K562 (cell line): ENCODE measurements at regions not wholly inside any gene's neighbourhood (a gene's known extent, or its start where the extent isn't known, plus 50 kb on each side); places are given as distances from the start of the nearest gene placed in this dataset.

Experiments used
- ATAC-seq: fragments of 200-7000 bp; cut with Tn5 transposase; 3 replicates; pipeline ENCODE4 v1.9.1; 2020; ENCODE audit warnings: moderate library complexity
- BruUV-seq: library from RNA; stranded (reverse); fragments of 400-500 nt; replicated peaks from 2 replicates; lab custom pipeline; 2021; lab: Mats Ljungman, UMichigan
- CTCF ChIA-PET: fragments of 300-600 bp; formaldehyde crosslinking; extraction: SDS; loops from one replicate; lab custom pipeline; 2021; ENCODE audit warnings: low intra/inter-chr PET ratio; lab: Yijun Ruan, JAX
- POLR2A ChIA-PET: fragments of 300-600, 350-650 bp; sonication (Branson Sonifier 250); formaldehyde crosslinking; extraction: SDS; loops from one replicate; lab custom pipeline; 2021; ENCODE audit warnings: antibody characterized with exemption, inconsistent platforms; lab: Yijun Ruan, JAX
- DNase-seq, 4 experiments: peaks; one replicate each; pipeline versions ENCODE4 v3.0.0 to v3.0.0-alpha.2; 2011 to 2018; ENCODE audit warnings: low spot score in 3 of 4, mixed read lengths in 3 of 4; ENCODE audit errors: extremely low read depth in 1 of 4
- FAIRE-seq: peaks from 2 replicates; lab custom pipeline; 2011; peaks lifted over from hg19 to GRCh38; lab: Jason Lieb, UNC
- H2AFZ ChIP-seq: 2 replicates; pipeline ENCODE4 v1.6.0; 2011; ENCODE audit warnings: low read depth, low read length, control low read depth, inconsistent platforms
- H3K27ac ChIP-seq: fragments of 200-600 bp; 3 replicates; pipeline ENCODE4 v1.8.0; 2011; ENCODE audit warnings: low read depth, mild to moderate bottlenecking, control low read depth, inconsistent platforms, low read length, moderate library complexity, mixed read lengths; ENCODE audit errors: extremely low read depth
- H3K27me3 ChIP-seq, 2 experiments: fragments of 300-600 bp in 1 of 2; 2 replicates in 1 of 2; 3 replicates in 1 of 2; pipeline versions ENCODE4 v1.6.0 to v1.8.0; 2011; ENCODE audit warnings: inconsistent platforms in 2 of 2, low read length in 2 of 2, mild to moderate bottlenecking in 1 of 2, mixed read lengths in 1 of 2, moderate library complexity in 1 of 2; ENCODE audit not compliant: control insufficient read depth in 2 of 2, insufficient read depth in 2 of 2
- H3K36me3 ChIP-seq: fragments of 300-600 bp; 3 replicates; pipeline ENCODE4 v1.8.0; 2011; ENCODE audit warnings: mild to moderate bottlenecking, low read length, inconsistent platforms; ENCODE audit not compliant: control insufficient read depth, insufficient read depth
- H3K4me1 ChIP-seq, 2 experiments: fragments of 200-600 bp in 1 of 2; replicated peaks in 1 of 2; 2 replicates in 1 of 2; 3 replicates in 1 of 2; pipeline versions ENCODE4 v1.5.1 to v1.8.0; 2011; ENCODE audit warnings: inconsistent platforms in 2 of 2, low read length in 2 of 2, mild to moderate bottlenecking in 1 of 2, mixed read lengths in 1 of 2, moderate library complexity in 1 of 2; ENCODE audit not compliant: control insufficient read depth in 2 of 2, insufficient read depth in 2 of 2
- H3K4me2 ChIP-seq: 2 replicates; pipeline ENCODE4 v1.6.1; 2011; ENCODE audit warnings: low read length, control low read depth, inconsistent platforms, mixed read lengths; ENCODE audit not compliant: insufficient read depth
- H3K4me3 ChIP-seq: fragments of 200-600 bp; sonication (generic), shearing (Covaris generic); 2 replicates; pipeline ENCODE4 v1.5.1; 2016; ENCODE audit warnings: control low read depth, inconsistent platforms
- H3K79me2 ChIP-seq: fragments of 200-600 bp; 3 replicates; pipeline ENCODE4 v1.8.0; 2011; ENCODE audit warnings: low read length, inconsistent platforms; ENCODE audit not compliant: control insufficient read depth, insufficient read depth
- H3K9ac ChIP-seq, 2 experiments: 2 replicates each; pipeline versions ENCODE4 v1.6.0 to v1.6.1; 2011; ENCODE audit warnings: low read depth in 2 of 2, low read length in 2 of 2, control low read depth in 1 of 2, inconsistent platforms in 1 of 2, mild to moderate bottlenecking in 1 of 2, mixed read lengths in 1 of 2; ENCODE audit not compliant: insufficient read depth in 1 of 2
- H3K9me1 ChIP-seq: one replicate; pipeline ENCODE4 v1.6.0; 2011; ENCODE audit warnings: inconsistent platforms, mild to moderate bottlenecking, low read length, moderate library complexity; ENCODE audit not compliant: control insufficient read depth, insufficient read depth
- H3K9me3 ChIP-seq: replicated peaks from 2 replicates; pipeline ENCODE4 v1.5.1; 2011; ENCODE audit warnings: low read depth, low read length, inconsistent platforms; ENCODE audit not compliant: control insufficient read depth, insufficient read depth
- H4K20me1 ChIP-seq: replicated peaks from 2 replicates; pipeline ENCODE4 v1.6.1; 2011; ENCODE audit warnings: low read length, inconsistent platforms, mixed read lengths; ENCODE audit not compliant: control insufficient read depth, insufficient read depth
- CREBBP ChIP-seq: IDR thresholded peaks from one replicate; pipeline ENCODE4 v1.6.1; 2012; ENCODE audit warnings: low read depth, mild to moderate bottlenecking, control low read depth, inconsistent platforms, low read length
- EZH2 ChIP-seq: IDR thresholded peaks from 2 replicates; pipeline ENCODE4 v1.6.1; 2012; ENCODE audit warnings: low read depth, mild to moderate bottlenecking, inconsistent platforms, low read length, borderline replicate concordance
- FOXJ2 ChIP-seq: fragments of 200-800 bp; sonication (Bioruptor generic); IDR thresholded peaks from 2 replicates; pipeline ENCODE4 v1.6.1; 2016; ENCODE audit warnings: missing genetic modification characterization, missing compliant biosample characterization
- GABPB1 ChIP-seq: sonication (generic); formaldehyde crosslinking; IDR thresholded peaks from 2 replicates; pipeline ENCODE4 v1.8.0; 2022; ENCODE audit warnings: mild to moderate bottlenecking, missing genetic modification reagents
- ILK ChIP-seq: fragments of 450-650 bp; IDR thresholded peaks from 2 replicates; pipeline ENCODE4 v1.6.1; 2016; ENCODE audit warnings: missing genetic modification characterization, low read depth, mild to moderate bottlenecking, missing compliant biosample characterization, moderate library complexity, borderline replicate concordance
- SMAD4 ChIP-seq: fragments of 250-450 bp; sonication (Bioruptor Pico); conservative IDR thresholded peaks from 2 replicates; pipeline ENCODE4 v1.8.0; 2021; ENCODE audit warnings: inconsistent platforms, mild to moderate bottlenecking, moderate library complexity
- SMARCA5 ChIP-seq: fragments of 450-650 bp; IDR thresholded peaks from 2 replicates; pipeline ENCODE4 v1.6.1; 2016
- SMARCB1 ChIP-seq: IDR thresholded peaks from 2 replicates; pipeline ENCODE4 v1.6.1; 2011; ENCODE audit warnings: improper control_type of control experiment, low read depth; ENCODE audit not compliant: insufficient read length
- SMARCE1 ChIP-seq: fragments of 450-650 bp; IDR thresholded peaks from 2 replicates; pipeline ENCODE4 v1.7.1; 2016; ENCODE audit warnings: mild to moderate bottlenecking
- SMC3 ChIP-seq: conservative IDR thresholded peaks from 2 replicates; pipeline ENCODE4 v1.6.1; 2011; ENCODE audit warnings: low read depth, low read length, improper control_type of control experiment; ENCODE audit not compliant: insufficient read depth
- TGIF2 ChIP-seq: sonication (generic); formaldehyde crosslinking; IDR thresholded peaks from 2 replicates; pipeline ENCODE4 v1.8.1; 2022; ENCODE audit warnings: mild to moderate bottlenecking, missing genetic modification reagents, moderate library complexity
- ZC3H4 ChIP-seq: sonication (generic); formaldehyde crosslinking; IDR thresholded peaks from 2 replicates; pipeline ENCODE4 v1.9.0; 2021; ENCODE audit warnings: missing genetic modification reagents, borderline replicate concordance
- ZNF57 ChIP-seq: fragments of 450-650 bp; formaldehyde crosslinking; IDR thresholded peaks from 2 replicates; pipeline ENCODE4 v1.4.0; 2020; ENCODE audit warnings: mild to moderate bottlenecking, moderate library complexity
- ZNF586 ChIP-seq: fragments of 450-650 bp; formaldehyde crosslinking; conservative IDR thresholded peaks from 2 replicates; pipeline ENCODE4 v1.4.0; 2020; ENCODE audit warnings: mild to moderate bottlenecking, moderate library complexity
- WGBS: fragments of 100-300 bp; shearing (Covaris generic); methylation state at CpG from one replicate; pipeline ENCODE4 v1.1.6; 2016; ENCODE audit warnings: low coverage, mixed read lengths; ENCODE audit not compliant: insufficient coverage; ENCODE audit errors: missing lambda C conversion rate; 5-methylcytosine and 5-hydroxymethylcytosine counted together
- in situ Hi-C: fragments of 300-500 bp; cut with MboI; formaldehyde crosslinking; loops from 4 replicates; pipeline ENCODE4 v1.15.0; 2018; ENCODE audit warnings: inconsistent platforms, mixed read lengths
- intact Hi-C: fragments of 100-400 bp; cut with micrococcal nuclease; formaldehyde crosslinking; loops from 2 replicates; pipeline ENCODE4 v1.14.2; 2022
- TF ChIP-seq, protein P1 (sequence below): fragments of 450-650 bp; IDR thresholded peaks from 2 replicates; pipeline ENCODE4 v1.6.1; 2014; ENCODE audit warnings: low read depth, mild to moderate bottlenecking, moderate library complexity, borderline replicate concordance

DNA sequence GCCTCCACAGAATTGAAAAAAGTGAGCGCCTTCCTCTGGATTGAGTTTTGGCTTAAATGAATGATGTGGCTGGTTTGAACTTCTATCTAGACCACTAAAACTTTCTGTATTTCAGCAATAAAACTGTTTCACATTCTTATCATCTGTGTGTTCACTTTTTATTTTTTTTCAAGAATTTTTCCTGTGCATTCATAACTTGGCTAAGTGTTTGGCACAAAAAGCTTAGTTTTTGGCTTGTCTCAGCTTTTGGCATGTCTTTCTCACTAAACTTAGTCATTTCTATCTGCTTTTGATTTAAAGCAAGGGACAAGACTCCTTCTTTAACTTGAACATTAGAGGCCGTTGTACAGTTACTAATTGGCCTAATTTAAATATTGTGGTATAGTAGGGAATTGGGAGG is 1015.1 kb downstream of the EPHA7 start:
- Histone ChIP-seq H4K20me1 (no peaks in the 10 kb centered on the region), H3K4me1 (no peaks in the 10 kb centered on the region), H3K9me1 (no peaks in the 10 kb centered on the region), H3K9ac (no peak overlapping the region), H3K27ac (no peak overlapping the region), H3K9me3 (no peaks in the 10 kb centered on the region), H3K27me3 (no peaks in the 10 kb centered on the region), H3K4me2 (no peak overlapping the region), H3K36me3 (no peaks in the 10 kb centered on the region), H3K79me2 (no peaks in the 10 kb centered on the region), H2AFZ (no peak overlapping the region), H3K4me3 (no peak overlapping the region)
- ChIA-PET CTCF (no interaction called here), POLR2A (no interaction called here)
- FAIRE-seq (no peak), DNase-seq (no peak), ATAC-seq (no peak)
- intact Hi-C loops, result no loop called here
- in situ Hi-C loops, result no loop called here
- 0% methylated on average over 2 of the region's 2 CpGs for WGBS
- no TSS peak for BruUV-seq
- TF ChIP-seq ZC3H4 (CRISPR knock-in tag) (no peak), SMARCA5 (no peak)

DNA sequence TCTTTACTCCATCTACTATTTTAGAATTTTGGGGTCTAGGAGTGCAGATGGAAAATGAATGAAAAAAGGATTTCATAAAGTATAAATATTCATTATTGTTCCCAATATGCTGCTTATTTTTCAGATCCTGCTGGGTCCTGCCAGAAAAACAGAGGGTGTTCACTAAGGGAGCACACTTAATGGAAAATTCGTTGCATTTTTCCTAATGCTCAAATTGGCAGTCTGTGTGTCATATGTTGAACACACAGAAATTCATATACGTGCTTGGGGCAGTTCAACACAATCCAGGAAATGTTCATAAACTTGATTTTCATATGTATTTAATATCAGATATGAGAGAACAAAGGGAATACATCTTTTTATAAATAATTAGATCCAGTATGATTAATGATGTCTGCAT is 1019.4 kb downstream of the EPHA7 start:
- 0% methylated on average over 2 of the region's 2 CpGs for WGBS

More for the DNA sequence above, 1019.4 kb downstream of the EPHA7 start:
- no TSS peak for BruUV-seq
- ATAC-seq (no peak), FAIRE-seq (no peak), DNase-seq (no peak)
- no peaks in the 10 kb centered on the region for H4K20me1 ChIP-seq
- H3K27me3 ChIP-seq, result no peaks in the 10 kb centered on the region
- H3K4me2 ChIP-seq, result no peak overlapping the region
- intact Hi-C loops, result no loop called here
- H3K4me3 ChIP-seq, result no peak overlapping the region
- no peak overlapping the region for H3K9ac ChIP-seq
- POLR2A ChIA-PET, result no interaction called here
- H3K9me3 ChIP-seq, result no peaks in the 10 kb centered on the region
- no peak overlapping the region for H2AFZ ChIP-seq
- no peaks in the 10 kb centered on the region for H3K4me1 ChIP-seq
- H3K79me2 ChIP-seq, result no peaks in the 10 kb centered on the region
- no peak overlapping the region for H3K27ac ChIP-seq
- CTCF ChIA-PET, result no interaction called here
- H3K36me3 ChIP-seq, result no peaks in the 10 kb centered on the region
- in situ Hi-C loops, result no loop called here
- TF ChIP-seq FOXJ2 (tag) (no peak), ILK (tag) (no peak), TGIF2 (no peak), SMAD4 (CRISPR knock-in tag) (no peak), SMC3 (no peak), EZH2 (no peak), GABPB1 (CRISPR knock-in tag) (no peak), SMARCE1 (no peak), SMARCB1 (no peak), ZNF57 (CRISPR knock-in tag) (no peak), CREBBP (no peak), ZNF586 (CRISPR knock-in tag) (no peak)
- TF ChIP-seq, protein P1, sequence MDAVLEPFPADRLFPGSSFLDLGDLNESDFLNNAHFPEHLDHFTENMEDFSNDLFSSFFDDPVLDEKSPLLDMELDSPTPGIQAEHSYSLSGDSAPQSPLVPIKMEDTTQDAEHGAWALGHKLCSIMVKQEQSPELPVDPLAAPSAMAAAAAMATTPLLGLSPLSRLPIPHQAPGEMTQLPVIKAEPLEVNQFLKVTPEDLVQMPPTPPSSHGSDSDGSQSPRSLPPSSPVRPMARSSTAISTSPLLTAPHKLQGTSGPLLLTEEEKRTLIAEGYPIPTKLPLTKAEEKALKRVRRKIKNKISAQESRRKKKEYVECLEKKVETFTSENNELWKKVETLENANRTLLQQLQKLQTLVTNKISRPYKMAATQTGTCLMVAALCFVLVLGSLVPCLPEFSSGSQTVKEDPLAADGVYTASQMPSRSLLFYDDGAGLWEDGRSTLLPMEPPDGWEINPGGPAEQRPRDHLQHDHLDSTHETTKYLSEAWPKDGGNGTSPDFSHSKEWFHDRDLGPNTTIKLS, result no peak
- no peaks in the 10 kb centered on the region for H3K9me1 ChIP-seq
